ENCODE measurements at regions not wholly inside any gene's neighbourhood (a gene's known extent, or its start where the extent isn't known, plus 50 kb on each side); places are given as distances from the start of the nearest gene placed in this dataset.

DNA sequence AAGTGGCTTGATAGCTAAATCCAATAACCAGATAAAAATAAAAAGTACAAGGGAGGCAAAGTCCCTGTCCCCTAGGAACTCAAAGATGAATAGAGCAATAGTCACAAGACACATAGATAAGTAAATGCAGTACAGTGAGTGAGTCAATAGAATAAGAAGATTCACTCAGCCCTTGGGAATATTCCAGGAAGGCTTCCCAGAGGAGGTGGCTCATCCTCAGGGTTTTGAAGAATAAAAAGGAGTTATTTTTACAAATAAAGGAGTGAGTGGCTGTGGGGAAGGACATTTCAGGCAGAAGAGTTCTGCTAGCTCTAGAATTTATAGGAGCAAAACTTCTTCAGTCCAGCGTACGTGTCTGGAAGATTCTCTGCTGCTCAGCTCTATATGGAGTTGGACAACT, 177.4 kb upstream of the SDK2 start:
- DNase-seq (ENCODE audit: low spot score) = no peak
- TF ChIP-seq, protein P1, sequence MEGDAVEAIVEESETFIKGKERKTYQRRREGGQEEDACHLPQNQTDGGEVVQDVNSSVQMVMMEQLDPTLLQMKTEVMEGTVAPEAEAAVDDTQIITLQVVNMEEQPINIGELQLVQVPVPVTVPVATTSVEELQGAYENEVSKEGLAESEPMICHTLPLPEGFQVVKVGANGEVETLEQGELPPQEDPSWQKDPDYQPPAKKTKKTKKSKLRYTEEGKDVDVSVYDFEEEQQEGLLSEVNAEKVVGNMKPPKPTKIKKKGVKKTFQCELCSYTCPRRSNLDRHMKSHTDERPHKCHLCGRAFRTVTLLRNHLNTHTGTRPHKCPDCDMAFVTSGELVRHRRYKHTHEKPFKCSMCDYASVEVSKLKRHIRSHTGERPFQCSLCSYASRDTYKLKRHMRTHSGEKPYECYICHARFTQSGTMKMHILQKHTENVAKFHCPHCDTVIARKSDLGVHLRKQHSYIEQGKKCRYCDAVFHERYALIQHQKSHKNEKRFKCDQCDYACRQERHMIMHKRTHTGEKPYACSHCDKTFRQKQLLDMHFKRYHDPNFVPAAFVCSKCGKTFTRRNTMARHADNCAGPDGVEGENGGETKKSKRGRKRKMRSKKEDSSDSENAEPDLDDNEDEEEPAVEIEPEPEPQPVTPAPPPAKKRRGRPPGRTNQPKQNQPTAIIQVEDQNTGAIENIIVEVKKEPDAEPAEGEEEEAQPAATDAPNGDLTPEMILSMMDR (IDR thresholded peaks at IDR 0.05; ENCODE audit: extremely low read depth, missing control alignments) = no peak

DNA sequence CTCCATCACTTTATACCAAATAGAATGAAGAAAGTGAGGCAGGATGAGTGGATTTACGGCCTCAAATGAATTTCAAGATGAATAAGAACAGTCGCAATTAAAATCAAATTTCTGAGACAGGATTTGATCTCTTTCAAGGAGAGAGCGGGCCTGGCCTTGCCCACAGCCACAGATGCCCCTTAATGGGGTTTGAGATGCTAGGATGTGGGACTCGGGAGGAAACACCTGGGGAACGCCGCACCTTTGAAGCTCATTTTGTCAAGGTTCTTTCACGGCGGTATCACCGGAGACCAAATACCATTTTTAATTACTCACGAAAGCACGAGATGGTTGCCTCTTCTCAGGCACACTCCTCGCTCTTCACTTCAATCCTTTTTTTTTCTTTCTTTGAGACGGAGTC, 178.1 kb upstream of the SDK2 start:
- TF ChIP-seq, protein P1 (IDR thresholded peaks at IDR 0.05; ENCODE audit: extremely low read depth, missing control alignments) = no peak
- DNase-seq (ENCODE audit: low spot score) = no peak

DNA sequence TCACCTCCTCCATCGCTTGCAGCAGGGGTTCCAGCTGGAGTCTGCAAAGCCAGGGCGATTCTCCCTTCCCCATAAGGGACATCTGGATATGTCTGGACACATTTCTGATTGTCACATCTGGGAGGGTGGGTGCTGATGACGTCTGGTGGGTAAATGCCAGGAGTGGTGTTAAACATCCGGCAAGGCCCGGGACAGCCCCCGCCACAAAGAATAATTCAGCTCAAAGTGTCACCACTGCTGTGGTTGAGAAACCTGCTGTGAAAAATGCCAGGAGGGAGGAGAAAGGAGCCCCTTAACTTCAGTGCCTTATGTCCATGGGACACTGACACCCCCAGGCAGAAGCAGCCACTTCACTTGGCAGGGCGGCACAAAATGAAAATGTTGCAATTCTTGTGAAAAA, 179.4 kb upstream of the SDK2 start:
- DNase-seq (ENCODE audit: low spot score) = no peak
- TF ChIP-seq, protein P1 (IDR thresholded peaks at IDR 0.05; ENCODE audit: extremely low read depth, missing control alignments) = no peak

DNA sequence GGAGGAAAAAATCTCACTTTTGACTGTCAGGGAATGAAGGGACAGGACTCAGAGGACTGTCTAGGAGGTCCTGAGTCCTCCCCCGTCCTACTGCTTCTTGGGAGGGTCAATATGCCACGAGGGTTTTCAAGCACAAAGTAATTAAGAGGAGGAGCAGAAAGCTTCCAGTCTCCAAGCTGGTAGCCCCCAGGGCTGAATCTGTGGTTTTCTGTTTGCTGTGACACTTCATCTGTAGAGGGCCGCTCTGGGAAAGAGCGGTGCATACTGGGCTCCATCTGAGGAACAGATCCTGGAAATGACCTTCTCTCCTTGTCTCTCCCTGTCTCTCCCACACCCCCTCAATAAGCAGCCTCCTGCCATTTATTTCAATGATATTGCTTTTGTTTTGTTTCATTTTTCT, 180.1 kb upstream of the SDK2 start:
- TF ChIP-seq, protein P1 (IDR thresholded peaks at IDR 0.05; ENCODE audit: extremely low read depth, missing control alignments) = no peak
- DNase-seq (ENCODE audit: low spot score) = no peak

DNA sequence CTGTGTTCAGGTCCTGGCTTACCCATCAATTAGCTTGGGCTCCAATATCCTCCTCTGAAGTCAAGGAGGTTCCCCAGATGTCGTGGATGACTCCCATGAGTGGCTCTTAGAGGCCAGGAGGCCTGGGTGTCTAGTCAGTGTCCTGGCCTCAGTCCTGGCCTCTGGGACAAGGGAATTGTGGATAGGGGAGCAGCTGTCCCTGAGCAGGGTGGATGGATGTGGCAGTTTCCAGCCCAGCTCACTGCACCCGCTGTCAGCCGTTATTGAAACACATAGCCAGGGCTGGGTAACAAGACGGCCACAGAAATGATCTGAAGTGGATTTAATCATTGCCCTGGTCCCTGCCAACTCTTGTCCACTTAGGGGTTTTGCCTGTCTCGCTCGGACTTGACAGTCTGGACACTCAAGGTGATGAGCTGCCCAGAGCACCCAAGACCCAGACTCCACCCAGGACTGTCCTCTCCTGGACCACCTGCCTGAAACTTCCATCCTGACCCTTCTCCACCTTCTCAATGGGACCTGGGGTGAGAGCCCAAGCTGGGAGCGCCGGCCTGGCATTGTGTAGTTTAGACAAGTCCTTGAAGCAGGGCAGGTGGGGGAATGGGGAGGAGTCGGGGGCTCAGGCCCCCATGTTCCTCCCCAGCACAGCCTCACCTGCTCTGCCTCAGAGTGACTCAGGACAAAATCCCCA, 182.1 kb upstream of the SDK2 start:
- DNase-seq (ENCODE audit: low spot score) = no peak
- TF ChIP-seq, protein P1 (IDR thresholded peaks at IDR 0.05; ENCODE audit: extremely low read depth, missing control alignments) = no peak

DNA sequence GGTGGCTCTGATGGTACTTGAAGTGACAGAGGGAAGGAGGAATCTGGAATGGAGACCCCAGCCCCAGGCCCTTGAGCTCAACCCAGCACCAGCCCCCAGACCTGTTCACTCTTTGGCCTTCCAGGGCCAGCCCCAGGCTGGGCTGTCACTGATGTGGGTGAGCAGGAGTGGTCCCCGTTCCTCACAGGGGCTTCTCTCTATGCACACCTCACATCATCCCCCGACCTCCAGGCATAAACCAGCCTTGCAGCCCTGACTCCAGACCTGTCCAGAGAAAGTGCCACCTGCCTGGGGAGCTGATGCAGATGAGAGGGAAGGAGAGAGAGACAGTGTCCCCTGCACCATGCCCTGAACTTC, 182.6 kb upstream of the SDK2 start:
- DNase-seq (ENCODE audit: low spot score) = no peak
- TF ChIP-seq, protein P1 (IDR thresholded peaks at IDR 0.05; ENCODE audit: extremely low read depth, missing control alignments) = no peak

DNA sequence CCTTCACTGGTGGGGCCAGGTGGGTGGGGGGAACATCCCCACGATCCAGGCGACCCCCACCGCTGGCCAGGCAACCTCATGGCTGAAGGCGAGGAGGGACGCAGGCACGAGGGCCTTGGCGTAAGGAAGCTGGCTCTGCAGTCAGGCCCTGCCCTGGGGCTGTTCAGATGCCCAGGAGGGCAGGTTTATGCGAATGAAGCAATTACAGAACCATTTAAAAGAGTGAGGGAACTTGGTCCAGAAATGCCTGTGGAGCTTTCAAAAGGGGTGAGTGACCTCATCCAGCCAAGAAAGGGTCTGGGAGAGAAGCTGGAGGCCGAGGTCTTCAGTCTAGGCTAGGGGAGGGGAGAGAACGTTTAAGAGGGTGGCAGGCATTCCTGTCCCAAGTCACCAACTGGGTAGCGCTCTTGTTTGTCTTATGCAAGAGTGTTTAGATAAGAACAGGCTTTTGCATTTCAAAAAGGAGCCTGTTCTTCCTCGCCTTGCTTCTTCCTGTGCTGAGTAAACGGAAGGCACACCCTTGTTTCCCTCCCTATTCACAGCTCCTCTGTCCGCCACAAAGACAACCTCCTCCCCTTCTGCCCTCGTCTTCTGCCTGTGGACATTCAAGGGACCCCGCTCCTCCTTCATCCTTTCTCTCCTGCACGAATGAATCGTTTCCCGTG, 183.5 kb upstream of the SDK2 start:
- TF ChIP-seq, protein P1 (IDR thresholded peaks at IDR 0.05; ENCODE audit: extremely low read depth, missing control alignments) = no peak
- DNase-seq (ENCODE audit: low spot score) = no peak

All from GM20000 (cell line).